ENCODE measurements at regions not wholly inside any gene's neighbourhood (a gene's known extent, or its start where the extent isn't known, plus 50 kb on each side); places are given as distances from the start of the nearest gene placed in this dataset.

GRCh38 chr10:35803046-35803445 lies 160.9 kb upstream of the FZD8 start:
- no peak for DNase-seq (ENCODE audit: low read depth, low spot score)
- H3K9ac ChIP-seq (ENCODE audit: insufficient read length, low read depth), result no peak overlapping the region
- H3K36me3 ChIP-seq (ENCODE audit: insufficient read depth, insufficient read length, low read length), result no peaks in the 10 kb centered on the region
- no peak for TF ChIP-seq ZNF274 (IDR thresholded peaks at IDR 0.05; ENCODE audit: low read depth, low read length)
- no peak overlapping the region for H3K4me3 ChIP-seq (ENCODE audit: insufficient read length, low read depth)
- no peaks in the 10 kb centered on the region for H3K4me1 ChIP-seq (ENCODE audit: insufficient read depth, insufficient read length)
- no peaks in the 10 kb centered on the region for H3K27me3 ChIP-seq (ENCODE audit: insufficient read depth, insufficient read length)
- no peaks in the 10 kb centered on the region for H3K9me3 ChIP-seq (ENCODE audit: insufficient read depth, low read length)

- Histone ChIP-seq H3K27me3 (ENCODE audit: insufficient read depth, insufficient read length) (no peaks in the 10 kb centered on the region), H3K4me3 (ENCODE audit: insufficient read length, low read depth) (no peak overlapping the region), H3K9ac (ENCODE audit: insufficient read length, low read depth) (no peak overlapping the region), H3K9me3 (ENCODE audit: insufficient read depth, low read length) (no peaks in the 10 kb centered on the region), H3K36me3 (ENCODE audit: insufficient read depth, insufficient read length, low read length) (no peaks in the 10 kb centered on the region), H3K4me1 (ENCODE audit: insufficient read depth, insufficient read length) (no peaks in the 10 kb centered on the region)
- TF ChIP-seq ZNF274 (IDR thresholded peaks at IDR 0.05; ENCODE audit: low read depth, low read length), result no peak
- TF ChIP-seq YY1 (IDR thresholded peaks at IDR 0.05; ENCODE audit: insufficient read depth, insufficient read length), result no peak
- TF ChIP-seq SUZ12 (IDR thresholded peaks at IDR 0.05; ENCODE audit: extremely low read depth, insufficient read depth, insufficient read length), result no peak
- DNase-seq (ENCODE audit: low read depth, low spot score), result no peak
Observed at GRCh38 chr10:35797187-35797586, 155.1 kb upstream of the FZD8 start.

- no peaks in the 10 kb centered on the region for H3K36me3 ChIP-seq (ENCODE audit: insufficient read depth, insufficient read length, low read length)
- no peak overlapping the region for H3K4me3 ChIP-seq (ENCODE audit: insufficient read length, low read depth)
- no peaks in the 10 kb centered on the region for H3K4me1 ChIP-seq (ENCODE audit: insufficient read depth, insufficient read length)
- no peaks in the 10 kb centered on the region for H3K27me3 ChIP-seq (ENCODE audit: insufficient read depth, insufficient read length)
- H3K9ac ChIP-seq (ENCODE audit: insufficient read length, low read depth), result no peak overlapping the region
- no peak for DNase-seq (ENCODE audit: low read depth, low spot score)
- no peaks in the 10 kb centered on the region for H3K9me3 ChIP-seq (ENCODE audit: insufficient read depth, low read length)
- TF ChIP-seq SUZ12 (IDR thresholded peaks at IDR 0.05; ENCODE audit: extremely low read depth, insufficient read depth, insufficient read length) (no peak), YY1 (IDR thresholded peaks at IDR 0.05; ENCODE audit: insufficient read depth, insufficient read length) (no peak), ZNF274 (IDR thresholded peaks at IDR 0.05; ENCODE audit: low read depth, low read length) (no peak)
Observed at GRCh38 chr10:35795131-35795824, 153.2 kb upstream of the FZD8 start.

GRCh38 chr10:35794703-35795102 lies 152.6 kb upstream of the FZD8 start:
- H3K27me3 ChIP-seq (ENCODE audit: insufficient read depth, insufficient read length), result no peaks in the 10 kb centered on the region
- no peaks in the 10 kb centered on the region for H3K9me3 ChIP-seq (ENCODE audit: insufficient read depth, low read length)
- TF ChIP-seq SUZ12 (IDR thresholded peaks at IDR 0.05; ENCODE audit: extremely low read depth, insufficient read depth, insufficient read length) (no peak), YY1 (IDR thresholded peaks at IDR 0.05; ENCODE audit: insufficient read depth, insufficient read length) (no peak), ZNF274 (IDR thresholded peaks at IDR 0.05; ENCODE audit: low read depth, low read length) (no peak)

GRCh38 chr10:35792291-35792690 lies 150.2 kb upstream of the FZD8 start:
- no peak overlapping the region for H3K9ac ChIP-seq (ENCODE audit: insufficient read length, low read depth)
- TF ChIP-seq SUZ12 (IDR thresholded peaks at IDR 0.05; ENCODE audit: extremely low read depth, insufficient read depth, insufficient read length), result no peak
- DNase-seq (ENCODE audit: low read depth, low spot score), result no peak
- no peak overlapping the region for H3K4me3 ChIP-seq (ENCODE audit: insufficient read length, low read depth)
- peaks cover 7% of the 10 kb centered on the region; the same call in 1 of the 2 replicates for H3K9me3 ChIP-seq (ENCODE audit: insufficient read depth, low read length)
- no peaks in the 10 kb centered on the region for H3K36me3 ChIP-seq (ENCODE audit: insufficient read depth, insufficient read length, low read length)
- H3K4me1 ChIP-seq (ENCODE audit: insufficient read depth, insufficient read length), result no peaks in the 10 kb centered on the region
- H3K27me3 ChIP-seq (ENCODE audit: insufficient read depth, insufficient read length), result no peaks in the 10 kb centered on the region

More at GRCh38 chr10:35794703-35795102, 152.6 kb upstream of the FZD8 start:
- no peaks in the 10 kb centered on the region for H3K4me1 ChIP-seq (ENCODE audit: insufficient read depth, insufficient read length)
- DNase-seq (ENCODE audit: low read depth, low spot score), result no peak
- no peak overlapping the region for H3K9ac ChIP-seq (ENCODE audit: insufficient read length, low read depth)
- no peaks in the 10 kb centered on the region for H3K36me3 ChIP-seq (ENCODE audit: insufficient read depth, insufficient read length, low read length)
- H3K4me3 ChIP-seq (ENCODE audit: insufficient read length, low read depth), result no peak overlapping the region

DNA sequence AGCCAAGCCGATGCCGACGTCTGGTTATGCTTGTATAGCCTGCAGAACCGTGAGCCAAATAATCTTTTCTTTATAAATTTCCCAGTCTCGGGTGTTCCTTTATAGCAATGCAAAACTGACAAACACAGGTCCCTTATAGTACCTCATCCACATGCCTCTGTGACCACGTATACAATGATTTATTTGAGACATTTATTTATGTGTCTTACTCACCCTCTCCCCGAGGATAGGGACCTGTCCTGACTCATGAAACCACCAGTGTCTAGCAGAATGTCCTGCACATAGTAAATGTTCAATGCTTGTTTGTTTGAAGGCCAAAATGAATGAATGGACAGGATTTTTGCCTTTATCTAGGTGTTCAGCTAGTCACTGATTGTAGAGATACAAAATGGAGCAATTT lies 147.9 kb upstream of the FZD8 start:
- no peak overlapping the region for H3K9ac ChIP-seq (ENCODE audit: insufficient read length, low read depth)
- no peak for TF ChIP-seq ZNF274 (IDR thresholded peaks at IDR 0.05; ENCODE audit: low read depth, low read length)
- TF ChIP-seq SUZ12 (IDR thresholded peaks at IDR 0.05; ENCODE audit: extremely low read depth, insufficient read depth, insufficient read length), result no peak
- TF ChIP-seq YY1 (IDR thresholded peaks at IDR 0.05; ENCODE audit: insufficient read depth, insufficient read length), result no peak

GRCh38 chr10:35784751-35785150 lies 142.7 kb upstream of the FZD8 start:
- DNase-seq (ENCODE audit: low read depth, low spot score), result no peak
- Histone ChIP-seq H3K36me3 (ENCODE audit: insufficient read depth, insufficient read length, low read length) (no peaks in the 10 kb centered on the region), H3K9ac (ENCODE audit: insufficient read length, low read depth) (no peak overlapping the region), H3K9me3 (ENCODE audit: insufficient read depth, low read length) (peaks cover 10% of the 10 kb centered on the region; the same call in 1 of the 2 replicates), H3K4me1 (ENCODE audit: insufficient read depth, insufficient read length) (no peaks in the 10 kb centered on the region), H3K27me3 (ENCODE audit: insufficient read depth, insufficient read length) (no peaks in the 10 kb centered on the region), H3K4me3 (ENCODE audit: insufficient read length, low read depth) (no peak overlapping the region)
- TF ChIP-seq SUZ12 (IDR thresholded peaks at IDR 0.05; ENCODE audit: extremely low read depth, insufficient read depth, insufficient read length) (no peak), ZNF274 (IDR thresholded peaks at IDR 0.05; ENCODE audit: low read depth, low read length) (no peak), YY1 (IDR thresholded peaks at IDR 0.05; ENCODE audit: insufficient read depth, insufficient read length) (no peak)

More for the DNA sequence above, 147.9 kb upstream of the FZD8 start:
- no peaks in the 10 kb centered on the region for H3K27me3 ChIP-seq (ENCODE audit: insufficient read depth, insufficient read length)
- peaks cover 10% of the 10 kb centered on the region; the same call in 1 of the 2 replicates for H3K9me3 ChIP-seq (ENCODE audit: insufficient read depth, low read length)
- H3K36me3 ChIP-seq (ENCODE audit: insufficient read depth, insufficient read length, low read length), result no peaks in the 10 kb centered on the region
- no peaks in the 10 kb centered on the region for H3K4me1 ChIP-seq (ENCODE audit: insufficient read depth, insufficient read length)
- no peak for DNase-seq (ENCODE audit: low read depth, low spot score)
- H3K4me3 ChIP-seq (ENCODE audit: insufficient read length, low read depth), result no peak overlapping the region

All from NT2/D1 (cell line).